SU-DHL-6 (cell line): ENCODE measurements at regions not wholly inside any gene's neighbourhood (a gene's known extent, or its start where the extent isn't known, plus 50 kb on each side); places are given as distances from the start of the nearest gene placed in this dataset.

Experiments used
- H2AFZ ChIP-seq: fragments of 200-600 bp; sonication (generic); 2 replicates; pipeline ENCODE4 v1.6.1; 2014; ENCODE audit warnings: low read depth, mild to moderate bottlenecking, moderate library complexity, mixed read lengths, antibody characterized with exemption, low read length; ENCODE audit not compliant: severe bottlenecking
- H3F3A ChIP-seq: fragments of 200-600 bp; shearing (Covaris generic); 2 replicates; pipeline ENCODE4 v1.6.0; 2016; ENCODE audit warnings: antibody characterized with exemption, mild to moderate bottlenecking; ENCODE audit not compliant: insufficient read depth
- H3K27ac ChIP-seq: fragments of 200-600 bp; sonication (generic); 2 replicates; pipeline ENCODE4 v1.5.1; 2016; ENCODE audit warnings: low read depth, mild to moderate bottlenecking, low read length, moderate library complexity, mixed read lengths
- H3K27me3 ChIP-seq: fragments of 200-600 bp; sonication (generic), shearing (Covaris generic); 2 replicates; pipeline ENCODE4 v1.6.0; 2014; ENCODE audit warnings: mild to moderate bottlenecking, low read length
- H3K36me3 ChIP-seq: fragments of 200-600 bp; sonication (generic); 2 replicates; pipeline ENCODE4 v1.6.1; 2014; ENCODE audit warnings: mild to moderate bottlenecking, low read length, mixed read lengths
- H3K4me2 ChIP-seq: fragments of 300-600, 200-600 bp; shearing (Covaris generic), sonication (generic); 2 replicates; pipeline ENCODE4 v1.6.0; 2014; ENCODE audit warnings: low read length, low read depth, mild to moderate bottlenecking; ENCODE audit not compliant: poor library complexity, severe bottlenecking
- H3K4me3 ChIP-seq: fragments of 200-600 bp; sonication (generic); 2 replicates; pipeline ENCODE4 v1.5.1; 2014; ENCODE audit warnings: antibody characterized with exemption, low read length, mild to moderate bottlenecking, mixed read lengths; ENCODE audit not compliant: insufficient read depth, poor library complexity, severe bottlenecking
- H3K79me2 ChIP-seq: fragments of 200-600 bp; sonication (generic); 2 replicates; pipeline ENCODE4 v1.6.1; 2014; ENCODE audit warnings: mild to moderate bottlenecking, low read length, moderate library complexity; ENCODE audit not compliant: insufficient read depth
- H3K9ac ChIP-seq: fragments of 200-600 bp; sonication (generic); 2 replicates; pipeline ENCODE4 v1.7.0; 2014; ENCODE audit warnings: mild to moderate bottlenecking, low read length
- H3K9me2 ChIP-seq: fragments of 200-600 bp; sonication (generic); replicated peaks from 2 replicates; pipeline ENCODE4 v1.6.1; 2014; ENCODE audit warnings: low read length; ENCODE audit not compliant: insufficient read depth
- H3K9me3 ChIP-seq: fragments of 200-600 bp; sonication (generic); 2 replicates; pipeline ENCODE4 v1.6.1; 2014; ENCODE audit warnings: low read length, mixed read lengths; ENCODE audit not compliant: insufficient read depth
- H4K20me1 ChIP-seq: fragments of 200-600 bp; sonication (generic); 2 replicates; pipeline ENCODE4 v1.6.1; 2014; ENCODE audit warnings: low read depth, mild to moderate bottlenecking, antibody characterized with exemption, low read length, moderate library complexity, mixed read lengths
- CTCF ChIP-seq: fragments of 200-600 bp; sonication (generic); IDR thresholded peaks from one replicate; pipeline ENCODE4 v1.5.1; 2017; ENCODE audit warnings: antibody characterized with exemption, mild to moderate bottlenecking, low read length, moderate library complexity; ENCODE audit not compliant: insufficient read depth, poor library complexity, severe bottlenecking
- EZH2phosphoT487 ChIP-seq: fragments of 200-600 bp; sonication (generic), shearing (Covaris generic); conservative IDR thresholded peaks from 2 replicates; pipeline ENCODE4 v1.6.1; 2018; ENCODE audit warnings: mild to moderate bottlenecking, antibody characterized with exemption, low read length, moderate library complexity, mixed read lengths

- Histone ChIP-seq H3K36me3 (no peaks in the 10 kb centered on the region), H3K9me2 (no peaks in the 10 kb centered on the region), H3K27me3 (no peaks in the 10 kb centered on the region), H3K27ac (no peak overlapping the region), H3K79me2 (no peaks in the 10 kb centered on the region), H3F3A (no peaks in the 10 kb centered on the region), H3K9ac (no peak overlapping the region), H3K9me3 (no peaks in the 10 kb centered on the region), H2AFZ (no peak overlapping the region), H3K4me2 (no peak overlapping the region), H4K20me1 (no peaks in the 10 kb centered on the region), H3K4me3 (no peak overlapping the region)
- no peak for TF ChIP-seq EZH2phosphoT487
- no peak for TF ChIP-seq CTCF
These were observed 282.1 kb downstream of the CYLC2 start for GRCh38 chr9:103277240-103277639.

- Histone ChIP-seq H2AFZ (no peak overlapping the region), H3K27me3 (no peaks in the 10 kb centered on the region), H3K9ac (no peak overlapping the region), H3F3A (no peaks in the 10 kb centered on the region), H3K4me3 (no peak overlapping the region), H3K9me3 (no peaks in the 10 kb centered on the region), H3K4me2 (no peak overlapping the region), H3K79me2 (no peaks in the 10 kb centered on the region), H3K36me3 (no peaks in the 10 kb centered on the region), H3K9me2 (no peaks in the 10 kb centered on the region), H4K20me1 (no peaks in the 10 kb centered on the region), H3K27ac (no peak overlapping the region)
- TF ChIP-seq EZH2phosphoT487 (no peak), CTCF (no peak)
These were observed 286.0 kb downstream of the CYLC2 start for GRCh38 chr9:103281126-103281525.

GRCh38 chr9:103287361-103287760, 292.2 kb downstream of the CYLC2 start:
- H2AFZ ChIP-seq: no peak overlapping the region
- no peaks in the 10 kb centered on the region for H3K36me3 ChIP-seq
- no peaks in the 10 kb centered on the region for H3K9me3 ChIP-seq
- H3K27me3 ChIP-seq: no peaks in the 10 kb centered on the region
- H3K79me2 ChIP-seq: no peaks in the 10 kb centered on the region
- no peak overlapping the region for H3K27ac ChIP-seq
- no peaks in the 10 kb centered on the region for H3K9me2 ChIP-seq
- no peak overlapping the region for H3K4me2 ChIP-seq
- H3F3A ChIP-seq: no peaks in the 10 kb centered on the region
- H4K20me1 ChIP-seq: no peaks in the 10 kb centered on the region
- no peak for TF ChIP-seq EZH2phosphoT487
- no peak for TF ChIP-seq CTCF
- H3K9ac ChIP-seq: no peak overlapping the region
- H3K4me3 ChIP-seq: no peak overlapping the region
